NCI-H128 (cell line): ENCODE measurements at regions not wholly inside any gene's neighbourhood (a gene's known extent, or its start where the extent isn't known, plus 50 kb on each side); places are given as distances from the start of the nearest gene placed in this dataset.
"Not testable (repeated sequence)": the region's sequence is repeated elsewhere in the genome, so short reads cannot be mapped to it uniquely, and the experiment has no call there.

Source experiments
- DNase-seq: peaks from one replicate; lab custom pipeline; 2025; ENCODE audit not compliant: unreplicated experiment; lab: John Stamatoyannopoulos, UW

DNA sequence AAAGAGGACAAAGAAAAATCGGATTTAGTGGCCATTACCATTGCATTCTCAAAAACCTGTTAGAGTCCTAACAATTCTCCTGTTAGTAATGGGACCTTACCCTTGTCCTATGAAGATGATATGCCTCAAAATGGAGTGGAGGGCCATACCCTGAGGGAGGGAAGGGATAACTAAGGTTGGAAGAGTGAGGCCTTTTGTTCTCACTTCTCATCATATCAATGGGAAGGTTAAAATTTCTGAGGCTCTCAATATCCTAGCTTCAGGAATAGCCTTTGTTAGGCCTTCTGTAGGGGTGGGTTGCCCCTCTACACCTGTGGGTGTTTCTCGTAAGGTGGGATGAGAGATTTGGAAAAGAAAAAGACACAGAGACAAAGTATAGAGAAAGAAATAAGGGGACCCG lies 109.4 kb upstream of the SGIP1 start:
- DNase-seq: not testable (repeated sequence)

DNA sequence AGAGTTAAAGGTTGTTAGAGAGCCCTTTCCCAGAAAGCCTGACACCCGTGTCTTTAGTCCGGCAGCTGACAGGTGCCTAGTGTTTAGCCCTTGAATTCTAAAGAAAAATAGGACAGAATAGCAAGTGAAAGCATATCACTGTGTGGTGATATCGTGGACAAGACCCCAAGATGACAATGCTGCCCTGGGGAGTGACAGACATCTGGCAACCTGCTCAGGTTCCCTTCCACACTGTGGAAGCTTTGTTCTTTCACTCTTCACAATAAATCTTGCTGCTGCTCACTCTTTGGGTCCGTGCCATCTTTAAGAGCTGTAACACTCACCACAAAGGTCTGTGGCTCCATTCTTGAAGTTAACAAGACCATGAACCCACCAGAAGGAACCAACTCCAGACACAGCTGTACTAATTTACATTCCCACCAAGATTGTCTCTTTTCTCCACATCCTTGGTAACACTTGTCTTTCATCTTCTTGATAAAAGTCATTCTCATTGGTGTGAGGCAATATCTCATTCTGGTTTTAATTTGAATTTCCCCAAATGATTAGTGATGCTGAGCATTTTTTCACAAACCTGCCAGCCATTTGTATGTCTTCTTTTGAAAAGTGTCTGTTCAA lies 107.6 kb upstream of the SGIP1 start:
- DNase-seq: no peak

DNA sequence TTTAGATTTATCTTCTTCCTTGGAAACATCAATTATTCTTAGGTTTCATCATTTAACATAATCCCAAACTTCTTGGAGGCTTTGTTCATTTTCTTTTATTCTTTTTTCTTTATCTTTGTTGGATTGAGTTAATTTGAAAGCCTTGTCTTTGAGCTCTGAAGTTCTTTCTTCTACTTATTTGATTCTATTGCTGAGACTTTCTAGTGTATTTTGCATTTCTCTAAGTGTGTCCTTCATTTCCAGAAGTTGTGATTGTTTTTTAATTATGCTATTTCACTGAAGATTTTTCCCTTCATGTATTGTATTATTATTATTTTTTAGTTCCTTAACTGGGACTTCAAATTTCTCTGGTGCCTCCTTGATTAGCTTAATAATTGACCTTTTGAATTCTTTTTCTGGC lies 103.1 kb upstream of the SGIP1 start:
- DNase-seq: not testable (repeated sequence)

DNA sequence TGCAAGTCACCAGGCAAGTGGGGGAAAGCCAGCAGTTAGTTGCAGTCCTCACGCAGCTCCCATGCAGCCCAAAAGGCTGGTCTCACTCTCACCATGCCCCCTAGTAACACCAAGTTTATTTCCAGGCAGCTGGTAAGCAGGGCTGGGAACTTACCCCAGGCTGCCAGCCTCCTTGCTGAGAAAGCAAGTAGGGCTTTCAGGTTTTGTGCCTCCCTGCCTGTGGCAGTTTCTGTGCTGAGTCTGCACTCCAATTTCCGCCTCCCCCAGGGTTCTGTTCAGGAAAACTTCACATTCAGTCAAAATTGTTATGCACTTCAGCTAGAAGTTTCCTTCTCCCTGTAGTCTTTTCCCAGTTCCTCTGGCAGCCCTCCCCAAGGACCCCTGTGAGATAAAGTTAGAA lies 102.0 kb upstream of the SGIP1 start:
- no peak for DNase-seq

DNA sequence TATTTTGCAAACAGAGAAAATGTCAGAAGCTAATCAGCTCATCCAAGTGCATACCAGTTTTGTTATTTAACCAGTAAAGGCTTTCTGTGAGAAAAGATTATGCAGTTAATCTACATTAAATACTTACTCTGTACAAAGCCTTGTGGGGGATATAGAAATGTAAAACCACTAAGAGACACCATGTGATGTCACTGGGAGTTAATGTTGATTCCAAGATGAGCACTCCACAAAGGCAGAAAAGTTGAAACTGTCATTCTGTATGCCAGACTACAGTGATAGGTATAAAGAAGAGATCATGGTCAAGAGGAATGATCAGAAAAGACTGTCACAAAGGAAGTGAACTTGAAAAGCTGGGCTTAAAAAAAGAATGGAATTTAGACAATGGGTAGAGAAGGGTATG lies 100.3 kb upstream of the SGIP1 start:
- no peak for DNase-seq

DNA sequence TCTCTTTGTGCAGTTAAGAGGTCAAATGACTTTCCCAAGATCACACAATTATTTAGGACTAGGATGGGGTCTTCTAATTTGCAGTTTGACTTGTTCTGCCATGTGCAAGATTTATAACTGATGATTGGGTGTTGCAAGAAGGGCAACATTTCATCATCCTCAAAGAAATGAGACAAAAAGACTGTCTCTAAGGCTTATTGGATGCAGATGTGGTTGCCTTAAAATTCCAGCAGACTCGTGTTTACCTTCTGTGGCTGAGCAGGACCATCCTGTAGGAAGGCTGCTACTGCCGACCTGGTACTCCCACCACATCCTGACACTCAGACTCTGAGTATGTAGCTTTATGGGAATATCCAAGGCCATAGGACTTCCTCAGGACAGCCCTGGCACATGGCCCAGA lies 99.9 kb upstream of the SGIP1 start:
- DNase-seq: no peak

DNA sequence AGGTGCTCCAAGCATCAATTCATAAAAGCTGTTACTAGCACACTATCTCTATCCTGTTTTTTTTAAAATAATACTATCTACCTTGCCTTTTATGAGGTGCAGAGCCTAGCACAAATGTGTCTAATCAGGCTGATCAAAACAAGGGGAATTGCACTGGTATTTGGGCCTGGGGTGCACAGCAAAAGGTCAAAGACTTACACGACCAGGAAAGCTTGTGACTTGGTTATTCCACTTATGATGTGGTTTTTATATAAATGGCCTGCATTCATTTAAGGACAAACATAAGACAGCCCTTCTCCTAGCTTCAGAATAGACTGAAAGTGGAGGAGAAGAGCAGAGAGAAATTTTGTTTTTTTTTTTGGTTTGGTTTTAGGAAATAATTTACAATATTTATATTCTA lies 98.4 kb upstream of the SGIP1 start:
- no peak for DNase-seq

DNA sequence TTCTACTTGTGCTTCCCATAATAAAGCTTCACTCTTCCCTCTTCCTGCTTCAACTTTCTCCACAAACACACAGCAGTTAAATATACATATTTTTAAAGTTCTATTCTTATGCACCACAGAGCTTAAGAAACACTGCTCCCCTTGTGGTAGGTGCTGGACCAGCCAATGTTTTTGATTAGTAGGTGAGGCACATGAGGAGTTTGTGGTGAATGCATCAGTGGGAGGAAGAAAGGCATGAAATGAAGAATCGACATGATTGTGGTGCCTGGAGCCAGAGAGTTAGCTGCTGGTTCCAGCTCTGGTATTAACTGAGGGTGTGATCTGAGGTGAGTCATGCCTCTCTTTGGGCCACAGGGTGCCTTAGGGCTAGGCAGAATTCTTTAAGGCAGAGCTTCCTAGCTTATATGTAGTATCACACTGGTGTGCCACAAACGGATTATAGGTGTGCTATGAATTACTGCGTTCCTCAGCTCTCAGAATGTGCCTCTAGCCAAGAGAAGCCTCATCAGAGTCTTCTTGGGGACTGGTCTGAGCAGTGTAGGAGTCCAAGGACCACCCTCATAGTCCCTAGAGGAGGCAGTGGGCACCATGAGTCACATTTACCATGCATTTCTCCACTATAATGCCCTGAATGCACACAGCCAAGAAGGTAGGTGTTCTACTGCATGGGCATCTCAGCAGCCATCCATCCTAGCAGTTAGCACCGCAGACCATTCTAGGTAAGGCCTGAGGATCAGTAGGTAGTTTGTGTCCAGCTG lies 97.4 kb upstream of the SGIP1 start:
- DNase-seq: no peak

DNA sequence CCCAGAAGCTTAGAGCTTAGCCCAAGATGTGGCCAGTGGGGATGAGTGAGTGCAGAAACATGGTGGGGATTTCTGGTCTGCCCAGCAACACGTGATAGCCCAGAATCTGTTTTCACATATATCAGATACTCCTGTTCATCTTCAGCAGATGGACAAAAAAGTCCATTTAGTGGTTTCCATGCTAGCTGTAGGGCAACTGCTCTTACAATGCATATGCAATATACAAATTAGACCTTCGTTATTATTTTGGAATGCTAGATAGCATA lies 96.9 kb upstream of the SGIP1 start:
- DNase-seq: no peak

DNA sequence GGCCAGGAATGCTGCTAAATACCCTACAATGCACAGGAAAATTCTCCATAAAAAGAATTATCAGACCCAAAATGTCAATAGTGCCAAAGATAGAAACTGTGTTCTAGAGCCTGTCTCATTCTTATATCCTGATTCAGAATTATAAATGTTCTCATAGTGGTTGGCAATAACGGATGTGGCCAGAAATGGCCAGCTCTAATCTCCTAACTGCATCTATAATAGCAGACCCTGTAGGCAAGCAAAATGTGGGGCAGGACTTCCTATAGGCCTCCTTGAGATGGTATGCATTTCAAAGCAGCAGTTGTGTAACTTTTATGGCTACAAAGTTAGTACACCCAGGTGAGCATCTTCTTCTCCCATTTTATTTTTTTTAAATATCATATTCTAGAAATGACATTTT lies 95.9 kb upstream of the SGIP1 start:
- no peak for DNase-seq

DNA sequence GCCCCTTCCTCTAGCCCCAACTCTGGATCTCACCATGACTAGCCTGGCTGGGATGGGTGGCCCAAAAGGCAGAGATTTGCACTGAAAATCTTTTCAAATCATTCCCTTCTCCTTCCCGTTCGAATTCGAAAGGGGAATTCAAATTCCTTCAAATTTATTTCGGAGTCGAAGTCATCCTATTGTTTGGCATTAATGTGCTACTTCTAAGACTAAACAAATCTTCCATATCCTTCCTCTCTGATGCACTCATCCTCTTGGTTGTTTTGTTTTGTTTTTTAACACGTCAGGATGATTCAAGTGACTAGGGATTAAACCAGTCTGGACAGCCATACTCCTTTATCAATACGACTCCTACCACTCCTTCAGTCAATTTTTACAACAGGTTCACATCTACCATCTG lies 95.5 kb upstream of the SGIP1 start:
- no peak for DNase-seq

DNA sequence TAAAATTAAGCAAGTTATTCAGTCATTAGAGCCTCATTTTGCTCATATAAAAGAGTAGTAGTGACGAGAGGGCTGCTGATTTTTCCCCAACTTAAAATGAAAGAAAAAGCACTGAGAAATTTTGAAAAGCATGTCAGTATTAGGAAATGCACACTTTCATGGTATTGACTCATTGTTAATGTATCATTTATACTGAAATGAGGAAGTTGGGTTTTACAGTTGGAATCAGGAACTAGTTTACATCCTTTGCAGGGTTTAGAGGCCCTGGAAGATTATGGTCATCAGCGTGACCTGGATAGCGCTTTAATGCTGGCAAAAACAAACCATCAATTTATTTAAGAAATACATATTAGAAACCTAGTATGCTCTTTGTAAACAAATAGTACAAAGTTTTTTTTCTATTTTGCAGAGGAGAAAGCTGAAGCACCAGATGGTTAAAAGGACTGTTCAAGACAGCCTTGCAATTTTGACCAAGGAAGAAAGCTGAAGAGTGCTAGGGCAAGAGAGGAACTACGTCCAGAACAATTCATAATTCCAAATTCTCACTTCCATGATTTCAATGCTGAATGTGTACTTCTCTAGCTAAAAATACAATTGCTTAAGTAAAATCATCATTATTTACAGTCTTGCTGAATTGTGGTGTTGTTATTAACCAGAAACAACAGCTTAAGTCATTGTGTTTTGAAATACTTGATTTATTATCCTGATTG lies 94.8 kb upstream of the SGIP1 start:
- no peak for DNase-seq

DNA sequence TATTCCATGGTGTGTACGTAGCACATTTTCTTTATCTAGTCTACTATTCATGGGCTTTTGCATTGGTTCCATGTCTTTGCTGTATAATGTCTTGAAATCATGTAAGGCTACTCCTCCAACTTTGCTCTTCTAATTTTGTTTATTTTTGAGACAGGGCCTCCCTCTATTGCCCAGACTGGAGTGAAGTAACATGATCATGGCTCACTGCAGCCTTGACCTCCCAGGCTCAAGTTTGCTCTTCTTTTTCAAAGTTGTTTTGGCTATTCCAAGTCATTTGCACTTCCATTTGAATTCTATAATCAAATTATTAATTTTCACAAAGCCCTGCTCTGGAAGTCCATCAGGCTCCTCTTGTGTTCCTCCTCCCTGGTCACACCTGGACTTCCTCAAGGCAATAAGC lies 90.2 kb upstream of the SGIP1 start:
- DNase-seq: no peak

DNA sequence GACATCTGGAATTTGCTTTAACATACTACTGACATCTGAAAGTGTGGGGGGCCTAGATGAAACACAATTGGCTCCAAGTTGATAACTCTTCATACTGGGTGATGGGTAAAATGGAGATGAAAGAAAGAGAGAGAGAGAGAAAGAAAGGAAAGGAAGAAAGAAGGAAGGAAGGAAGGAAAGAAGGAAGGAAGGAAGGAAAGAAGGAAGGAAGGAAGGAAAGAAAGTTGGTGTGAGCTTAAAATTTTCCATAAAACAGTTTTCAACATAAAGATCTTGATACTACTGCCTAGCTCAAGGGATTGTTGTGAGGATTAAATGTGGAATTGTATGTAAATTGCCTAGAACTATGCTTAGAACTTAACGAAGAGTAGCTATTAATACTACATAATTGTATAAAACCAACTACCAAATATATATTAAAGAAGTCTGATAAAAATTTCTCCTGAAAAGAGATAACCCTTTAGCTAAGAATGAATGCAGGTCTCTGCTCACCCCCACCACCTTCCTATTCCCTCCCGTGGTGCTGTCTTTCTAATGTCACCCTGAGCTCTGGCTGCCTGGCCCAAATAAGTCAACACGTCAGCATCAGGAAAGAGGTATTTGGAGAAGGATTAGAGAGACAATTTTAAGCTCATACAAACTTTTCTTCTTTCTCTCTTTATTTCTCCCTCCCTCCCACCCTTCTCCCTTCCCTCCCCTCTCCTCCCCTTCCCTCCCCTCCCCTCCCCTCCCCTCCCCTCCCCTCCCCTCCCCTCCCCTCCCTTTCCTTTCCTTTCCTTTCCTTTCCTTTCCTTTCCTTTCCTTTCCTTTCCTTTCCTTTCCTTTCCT lies 89.3 kb upstream of the SGIP1 start:
- DNase-seq: no peak

DNA sequence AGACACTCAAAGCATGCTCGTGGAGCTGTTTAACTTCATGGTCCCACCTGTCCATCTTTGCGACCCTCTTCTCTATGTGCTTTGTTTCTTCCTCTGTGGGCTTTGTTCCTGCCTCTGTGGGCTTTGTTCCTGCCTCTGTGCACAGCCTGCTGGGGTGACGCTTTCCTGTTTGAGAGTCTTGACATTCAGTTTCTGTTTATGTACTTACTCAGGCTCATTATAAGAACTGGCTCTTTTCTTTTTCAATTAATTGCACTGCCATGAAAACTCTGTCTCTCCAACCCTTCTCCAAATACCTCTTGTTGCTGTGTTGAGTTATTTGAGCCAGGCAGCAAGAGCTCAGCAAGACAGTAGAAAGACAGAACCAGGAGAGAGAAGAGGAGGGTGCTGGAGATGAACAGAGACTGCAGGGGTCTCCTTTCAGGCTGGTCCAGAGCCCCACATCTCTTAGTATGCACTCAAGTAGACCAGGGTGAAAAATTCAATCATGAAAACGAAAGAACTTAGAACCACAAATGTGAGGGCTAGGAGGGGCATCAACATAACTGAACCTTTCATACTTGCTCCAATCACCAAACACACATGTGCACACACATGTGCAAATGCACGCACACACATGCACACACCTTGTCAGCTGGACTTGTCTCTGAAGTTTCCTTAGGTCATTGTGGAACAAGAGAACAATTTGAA lies 88.3 kb upstream of the SGIP1 start:
- DNase-seq: no peak

DNA sequence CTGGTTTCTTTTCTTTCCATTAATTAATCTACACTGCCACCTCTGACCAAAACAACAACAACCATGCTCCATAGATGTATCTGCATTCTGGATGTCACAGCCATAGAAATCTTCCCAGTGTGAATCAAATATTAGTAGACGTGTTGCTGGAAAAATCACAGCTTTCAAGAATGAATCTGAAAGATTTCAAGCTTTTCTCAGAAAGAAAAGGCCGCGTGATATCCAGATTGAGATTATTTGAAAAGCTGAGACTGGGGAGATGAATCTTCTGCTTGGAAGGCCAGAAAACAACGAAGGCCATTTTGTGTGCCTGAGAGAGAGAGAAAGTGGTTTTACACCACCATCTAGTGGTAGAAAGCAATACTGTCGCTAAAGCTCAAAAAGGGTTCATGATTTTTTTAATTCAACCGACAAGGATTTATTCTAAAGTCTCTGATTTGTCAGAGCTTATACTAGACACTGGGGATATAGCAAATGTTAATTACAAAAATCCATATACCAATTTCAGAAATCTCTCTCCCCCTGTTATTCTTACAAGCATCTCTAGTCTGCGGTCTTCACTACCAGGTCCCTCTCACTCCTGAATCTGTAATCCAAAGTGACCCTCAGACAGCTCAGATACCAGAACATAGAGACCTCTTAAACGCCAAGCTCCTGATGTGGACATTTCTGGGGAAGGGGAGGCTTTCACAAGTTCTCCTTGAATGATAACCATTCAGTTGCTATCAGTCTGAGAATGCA lies 87.5 kb upstream of the SGIP1 start:
- DNase-seq: peak; percentile 27

DNA sequence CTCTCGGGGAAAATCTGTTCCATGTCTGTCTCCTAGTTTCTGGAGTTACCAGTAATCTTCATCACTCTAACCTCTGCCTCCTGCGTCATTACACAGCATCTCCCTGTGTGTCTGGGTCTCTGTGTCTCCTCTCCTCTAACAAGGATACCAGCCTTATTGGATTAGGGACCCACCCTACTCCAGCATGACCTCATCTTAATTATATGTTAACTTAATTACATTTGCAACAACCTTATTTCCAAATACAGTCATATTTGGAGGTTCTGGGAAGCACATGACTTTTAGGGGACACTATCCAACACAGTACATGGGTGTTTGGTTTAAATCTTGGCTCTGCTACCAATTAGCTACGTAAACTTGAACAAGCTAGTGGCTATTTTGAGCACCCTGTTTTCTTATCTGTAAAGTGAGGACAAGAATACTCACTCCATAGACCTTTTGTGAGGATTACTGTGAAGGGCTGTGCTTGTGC lies 83.9 kb upstream of the SGIP1 start:
- no peak for DNase-seq

DNA sequence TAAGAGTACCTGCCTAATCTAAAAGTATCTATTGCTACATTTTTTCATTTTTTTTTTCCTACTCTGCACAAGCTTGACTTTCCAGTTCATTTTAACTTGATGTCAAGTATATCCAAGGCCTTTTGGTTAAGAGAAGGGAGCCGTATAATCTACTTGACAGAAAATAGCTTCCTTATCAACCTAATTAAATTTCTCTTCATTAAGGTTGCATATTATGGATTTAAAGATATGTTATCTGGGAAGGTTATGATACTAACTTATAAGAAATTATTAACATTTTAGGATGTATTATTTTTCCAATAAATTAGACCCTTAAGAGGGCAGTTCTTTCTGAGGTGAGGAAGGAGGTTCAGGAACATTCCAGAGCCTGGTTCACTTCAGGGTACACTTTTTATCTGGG lies 83.1 kb upstream of the SGIP1 start:
- DNase-seq: no peak

DNA sequence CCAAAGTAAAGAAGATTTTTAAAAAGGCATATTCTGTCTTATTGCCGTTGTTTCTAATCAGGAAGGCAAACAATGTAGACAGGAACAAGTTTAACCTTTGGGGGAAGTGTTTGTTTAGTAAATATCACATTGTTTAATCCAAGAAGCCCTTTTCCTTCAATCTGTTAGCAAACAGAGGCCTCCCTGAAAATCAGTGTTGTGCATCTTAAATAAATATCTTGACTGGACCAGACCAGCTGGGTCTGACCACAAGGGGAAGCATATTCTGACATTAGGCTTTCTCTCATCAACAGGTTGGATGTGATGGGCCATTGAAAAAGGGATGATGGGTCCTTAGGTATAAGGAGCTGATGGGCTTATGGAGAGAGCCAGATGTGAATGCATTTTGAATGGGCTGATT lies 81.8 kb upstream of the SGIP1 start:
- DNase-seq: no peak

DNA sequence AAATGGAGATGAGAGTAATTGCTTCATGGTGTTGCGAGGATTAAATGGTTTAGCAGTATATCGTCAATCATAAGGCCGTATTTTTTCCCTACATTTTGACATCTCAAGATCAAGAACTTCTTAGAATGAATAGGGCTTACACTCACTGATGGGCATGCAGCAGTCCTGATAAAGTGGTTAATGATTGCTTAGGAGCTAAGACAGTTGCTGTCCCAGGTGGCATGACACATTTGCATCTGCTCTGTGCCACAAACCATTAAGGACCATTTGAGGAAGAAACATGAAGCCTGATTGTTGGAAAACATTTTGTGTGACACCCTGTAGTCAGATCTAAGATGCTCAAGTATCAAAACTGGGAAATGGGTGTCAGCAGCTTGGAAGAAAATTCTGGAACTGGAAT lies 81.0 kb upstream of the SGIP1 start:
- DNase-seq: no peak
